IPS-15b (cell line): ENCODE measurements at regions not wholly inside any gene's neighbourhood (a gene's known extent, or its start where the extent isn't known, plus 50 kb on each side); places are given as distances from the start of the nearest gene placed in this dataset.

Source experiments
- H3K27me3 ChIP-seq: one replicate; pipeline ENCODE4 v1.6.1; 2013; ENCODE audit warnings: low read length; ENCODE audit not compliant: control insufficient read depth, insufficient read depth
- H3K36me3 ChIP-seq: one replicate; pipeline ENCODE4 v1.6.1; 2013; ENCODE audit warnings: low read length; ENCODE audit not compliant: control insufficient read depth, insufficient read depth
- H3K4me1 ChIP-seq: one replicate; pipeline ENCODE4 v1.6.1; 2013; ENCODE audit warnings: mild to moderate bottlenecking, low read length; ENCODE audit not compliant: control insufficient read depth, insufficient read depth
- H3K4me3 ChIP-seq: one replicate; pipeline ENCODE4 v1.5.1; 2013; ENCODE audit warnings: low read depth, low read length
- H3K9ac ChIP-seq: one replicate; pipeline ENCODE4 v1.6.1; 2013; ENCODE audit warnings: low read depth, mild to moderate bottlenecking, low read length
- H3K9me3 ChIP-seq: one replicate; pipeline ENCODE4 v1.6.1; 2013; ENCODE audit warnings: mild to moderate bottlenecking, low read length; ENCODE audit not compliant: control insufficient read depth, insufficient read depth

GRCh38 chr17:77470800-77471733, 330.3 kb downstream of the SEC14L1 start:
- H3K9me3 ChIP-seq, result no peaks in the 10 kb centered on the region
- H3K27me3 ChIP-seq, result no peaks in the 10 kb centered on the region
- peaks cover 34% of the 10 kb centered on the region for H3K4me1 ChIP-seq
- H3K4me3 ChIP-seq, result no peak overlapping the region
- peaks cover 15% of the 10 kb centered on the region for H3K36me3 ChIP-seq
- H3K9ac ChIP-seq, result peak overlapping the region; percentile 47

GRCh38 chr17:77471984-77472461, 331.3 kb downstream of the SEC14L1 start:
- no peak overlapping the region for H3K9ac ChIP-seq
- H3K36me3 ChIP-seq, result peaks cover 15% of the 10 kb centered on the region
- H3K27me3 ChIP-seq, result no peaks in the 10 kb centered on the region
- H3K4me3 ChIP-seq, result no peak overlapping the region
- no peaks in the 10 kb centered on the region for H3K9me3 ChIP-seq
- H3K4me1 ChIP-seq, result peaks cover 32% of the 10 kb centered on the region

GRCh38 chr17:77472468-77473310, 331.9 kb downstream of the SEC14L1 start:
- Histone ChIP-seq H3K4me1 (peaks cover 36% of the 10 kb centered on the region), H3K4me3 (no peak overlapping the region), H3K9me3 (no peaks in the 10 kb centered on the region), H3K9ac (no peak overlapping the region), H3K27me3 (no peaks in the 10 kb centered on the region), H3K36me3 (peaks cover 13% of the 10 kb centered on the region)

GRCh38 chr17:77473615-77474226, 333.0 kb downstream of the SEC14L1 start:
- Histone ChIP-seq H3K9ac (no peak overlapping the region), H3K36me3 (peaks cover 13% of the 10 kb centered on the region), H3K4me3 (no peak overlapping the region), H3K4me1 (peaks cover 37% of the 10 kb centered on the region), H3K9me3 (no peaks in the 10 kb centered on the region), H3K27me3 (no peaks in the 10 kb centered on the region)

- H3K4me1 ChIP-seq, result peaks cover 43% of the 10 kb centered on the region
Observed at GRCh38 chr17:77474292-77474988, 333.7 kb downstream of the SEC14L1 start.

GRCh38 chr17:77475016-77475976, 334.5 kb downstream of the SEC14L1 start:
- Histone ChIP-seq H3K9ac (peak overlapping the region; percentile 24), H3K27me3 (no peaks in the 10 kb centered on the region), H3K36me3 (peaks cover 2% of the 10 kb centered on the region), H3K4me1 (peaks cover 44% of the 10 kb centered on the region), H3K9me3 (no peaks in the 10 kb centered on the region), H3K4me3 (no peak overlapping the region)

More at GRCh38 chr17:77474292-77474988, 333.7 kb downstream of the SEC14L1 start:
- no peaks in the 10 kb centered on the region for H3K27me3 ChIP-seq
- no peak overlapping the region for H3K4me3 ChIP-seq
- H3K36me3 ChIP-seq, result peaks cover 9% of the 10 kb centered on the region
- H3K9me3 ChIP-seq, result no peaks in the 10 kb centered on the region
- no peak overlapping the region for H3K9ac ChIP-seq

GRCh38 chr17:77476006-77476405, 335.2 kb downstream of the SEC14L1 start:
- no peaks in the 10 kb centered on the region for H3K27me3 ChIP-seq
- H3K4me3 ChIP-seq, result no peak overlapping the region
- no peak overlapping the region for H3K9ac ChIP-seq
- H3K9me3 ChIP-seq, result no peaks in the 10 kb centered on the region
- peaks cover 38% of the 10 kb centered on the region for H3K4me1 ChIP-seq
- no peaks in the 10 kb centered on the region for H3K36me3 ChIP-seq

GRCh38 chr17:77476498-77476897, 335.7 kb downstream of the SEC14L1 start:
- Histone ChIP-seq H3K4me3 (no peak overlapping the region), H3K36me3 (no peaks in the 10 kb centered on the region), H3K9ac (no peak overlapping the region), H3K9me3 (no peaks in the 10 kb centered on the region), H3K4me1 (peaks cover 36% of the 10 kb centered on the region), H3K27me3 (no peaks in the 10 kb centered on the region)

- H3K4me3 ChIP-seq, result no peak overlapping the region
- peak overlapping the region; percentile 3 for H3K9ac ChIP-seq
- H3K9me3 ChIP-seq, result no peaks in the 10 kb centered on the region
- peaks cover 6% of the 10 kb centered on the region for H3K36me3 ChIP-seq
- peaks cover 29% of the 10 kb centered on the region for H3K4me1 ChIP-seq
- H3K27me3 ChIP-seq, result no peaks in the 10 kb centered on the region
Observed at GRCh38 chr17:77476931-77477805, 336.4 kb downstream of the SEC14L1 start.

GRCh38 chr17:77478281-77478680, 337.5 kb downstream of the SEC14L1 start:
- no peaks in the 10 kb centered on the region for H3K27me3 ChIP-seq
- H3K9me3 ChIP-seq, result no peaks in the 10 kb centered on the region
- H3K9ac ChIP-seq, result no peak overlapping the region
- H3K4me3 ChIP-seq, result no peak overlapping the region
- peaks cover 17% of the 10 kb centered on the region for H3K36me3 ChIP-seq
- H3K4me1 ChIP-seq, result peaks cover 20% of the 10 kb centered on the region
